Spinal cord (tissue), 9 donors: ENCODE measurements at regions not wholly inside any gene's neighbourhood (a gene's known extent, or its start where the extent isn't known, plus 50 kb on each side); places are given as distances from the start of the nearest gene placed in this dataset.
"Not testable (repeated sequence)": the region's sequence is repeated elsewhere in the genome, so short reads cannot be mapped to it uniquely, and the experiment has no call there.

Source experiments
- DNase-seq, 6 donors: peaks; one replicate each; pipeline versions ENCODE4 v3.0.0 to v3.0.0-alpha.2; 2013 to 2015; ENCODE audit warnings: low spot score in 6 of 6, low read depth in 4 of 6
- H3K27ac ChIP-seq: one replicate; pipeline ENCODE4 v1.5.1; 2013; ENCODE audit warnings: low read depth, low read length, control low read depth
- H3K27me3 ChIP-seq: one replicate; pipeline ENCODE4 v1.6.1; 2013; ENCODE audit warnings: low read length; ENCODE audit not compliant: control insufficient read depth, insufficient read depth
- H3K36me3 ChIP-seq: one replicate; pipeline ENCODE4 v1.6.1; 2013; ENCODE audit warnings: low read length; ENCODE audit not compliant: control insufficient read depth, insufficient read depth
- H3K4me1 ChIP-seq: one replicate; pipeline ENCODE4 v1.6.1; 2013; ENCODE audit warnings: low read length; ENCODE audit not compliant: control insufficient read depth, insufficient read depth
- H3K4me3 ChIP-seq: one replicate; pipeline ENCODE4 v1.5.1; 2013; ENCODE audit warnings: low read depth, low read length, control low read depth
- H3K9me3 ChIP-seq: one replicate; pipeline ENCODE4 v1.6.1; 2013; ENCODE audit warnings: low read length; ENCODE audit not compliant: control insufficient read depth, insufficient read depth
- WGBS: methylation state at CpG from one replicate; pipeline ENCODE4 v1.1.5; 2013; ENCODE audit warnings: missing lambda C conversion rate; ENCODE audit not compliant: insufficient coverage; 5-methylcytosine and 5-hydroxymethylcytosine counted together
- donor health status: healthy.

DNA sequence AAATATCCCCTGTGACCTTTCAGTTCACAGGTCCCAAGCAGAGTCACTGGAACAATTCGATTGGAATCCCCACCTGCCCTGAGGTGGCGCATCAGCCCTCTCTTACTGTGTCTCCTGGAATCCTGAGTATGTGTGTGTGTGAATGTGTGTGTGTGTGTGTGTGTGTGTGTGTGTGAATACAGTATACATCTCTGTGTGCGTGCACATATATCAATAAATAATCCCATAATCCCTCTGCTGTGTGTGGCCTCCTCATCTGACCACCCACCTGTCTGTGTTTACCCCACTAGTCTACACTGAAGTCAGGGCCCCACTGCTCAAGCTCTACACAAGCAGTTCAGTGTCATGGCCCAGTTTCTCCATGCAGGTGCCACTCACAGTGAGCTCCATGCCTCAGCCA is 187.4 kb downstream of the ERCC6L2 start:
- H3K27ac ChIP-seq: no peak overlapping the region
- no peak for DNase-seq
- H3K4me1 ChIP-seq: peaks cover 18% of the 10 kb centered on the region
- no peaks in the 10 kb centered on the region for H3K9me3 ChIP-seq
- H3K36me3 ChIP-seq: no peaks in the 10 kb centered on the region
- no peak overlapping the region for H3K4me3 ChIP-seq
- 81% methylated on average over 2 of the region's 3 CpGs for WGBS
- no peaks in the 10 kb centered on the region for H3K27me3 ChIP-seq

DNA sequence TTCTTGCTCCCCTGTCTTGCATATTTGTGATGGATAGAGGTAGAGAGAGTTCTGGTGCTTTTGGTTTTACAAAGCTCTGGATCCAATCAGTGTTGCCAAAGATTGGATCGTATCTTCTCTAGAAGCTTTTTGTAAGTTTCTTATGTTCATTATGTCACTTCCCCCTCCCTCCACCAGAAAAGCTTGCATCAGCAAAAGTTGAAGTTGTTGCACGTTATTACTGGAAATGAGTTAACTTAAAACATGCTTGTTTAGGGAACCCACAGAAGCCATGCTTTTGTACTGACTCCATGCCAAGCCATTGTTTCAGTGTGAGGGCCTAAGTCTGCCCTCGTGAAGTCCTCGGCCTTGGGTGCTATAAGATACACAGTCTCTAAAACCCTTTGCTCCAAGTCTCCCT is 186.5 kb downstream of the ERCC6L2 start:
- Histone ChIP-seq H3K9me3 (no peaks in the 10 kb centered on the region), H3K36me3 (no peaks in the 10 kb centered on the region), H3K27ac (no peak overlapping the region), H3K4me3 (no peak overlapping the region), H3K27me3 (no peaks in the 10 kb centered on the region), H3K4me1 (peaks cover 15% of the 10 kb centered on the region)
- 90% methylated on average over 3 of the region's 4 CpGs for WGBS
- no peak for DNase-seq

DNA sequence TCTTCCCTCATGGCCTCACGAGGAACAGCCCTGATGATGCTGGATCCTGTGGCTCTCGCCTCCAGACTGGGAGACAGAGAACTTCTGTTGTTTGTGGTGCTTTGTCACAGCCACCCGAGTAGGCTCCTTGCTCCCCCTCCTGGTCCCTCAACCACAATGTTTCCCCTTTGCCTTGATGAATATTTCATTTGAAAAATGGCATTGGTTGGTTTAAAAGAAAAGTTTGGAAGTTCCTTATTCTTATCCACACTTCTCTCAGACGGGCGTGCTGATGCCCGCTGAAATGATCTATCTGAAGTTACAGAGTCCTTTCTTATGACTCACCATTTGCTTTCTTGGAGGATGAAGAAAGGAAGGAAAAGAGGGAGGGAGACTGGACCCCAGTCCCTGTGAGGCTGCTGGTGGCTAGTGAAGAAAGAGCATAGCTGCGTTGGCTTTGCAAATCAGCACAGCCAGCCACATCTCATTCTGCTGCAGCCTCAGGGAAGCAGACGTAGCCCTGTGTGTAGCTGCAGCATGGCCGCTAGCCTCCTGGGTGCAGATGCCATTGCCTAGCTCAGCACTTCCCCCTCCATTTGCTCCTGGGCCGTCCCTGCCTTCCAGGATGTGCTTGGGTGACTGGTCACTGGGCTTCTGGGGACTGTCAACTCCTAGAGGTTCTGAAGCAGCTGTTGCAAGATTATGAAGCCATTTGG is 185.9 kb downstream of the ERCC6L2 start:
- DNase-seq: peak in 2 of 6 donors; percentile 48 to 54
- H3K4me3 ChIP-seq: no peak overlapping the region

DNA sequence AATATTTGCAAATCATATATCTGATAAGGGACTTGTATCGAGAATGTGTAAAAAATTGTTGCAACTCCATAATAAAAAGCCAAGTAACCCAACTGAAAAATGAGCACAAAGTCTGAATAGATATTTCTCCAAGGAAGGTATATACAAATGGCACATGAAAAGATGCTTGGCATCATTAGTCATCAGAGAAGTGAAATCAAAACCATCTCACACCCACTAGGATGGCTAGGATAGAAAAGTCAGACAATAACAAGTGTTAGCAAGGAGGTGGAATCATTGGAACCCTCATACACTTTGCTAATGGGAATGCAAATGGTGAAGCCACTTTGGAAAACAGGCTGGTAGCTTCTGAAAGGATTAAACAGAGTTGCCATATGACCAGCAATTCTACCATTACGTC is 182.7 kb downstream of the ERCC6L2 start:
- no peaks in the 10 kb centered on the region for H3K9me3 ChIP-seq
- no CpG with 5 or more reads among the region's 2 CpGs for whole genome bisulfite sequencing

More for the DNA sequence above, 185.9 kb downstream of the ERCC6L2 start:
- H3K36me3 ChIP-seq: no peaks in the 10 kb centered on the region
- no peaks in the 10 kb centered on the region for H3K9me3 ChIP-seq
- H3K4me1 ChIP-seq: peaks cover 9% of the 10 kb centered on the region
- WGBS: 58% methylated on average over 5 of the region's 10 CpGs
- H3K27ac ChIP-seq: no peak overlapping the region
- no peaks in the 10 kb centered on the region for H3K27me3 ChIP-seq

DNA sequence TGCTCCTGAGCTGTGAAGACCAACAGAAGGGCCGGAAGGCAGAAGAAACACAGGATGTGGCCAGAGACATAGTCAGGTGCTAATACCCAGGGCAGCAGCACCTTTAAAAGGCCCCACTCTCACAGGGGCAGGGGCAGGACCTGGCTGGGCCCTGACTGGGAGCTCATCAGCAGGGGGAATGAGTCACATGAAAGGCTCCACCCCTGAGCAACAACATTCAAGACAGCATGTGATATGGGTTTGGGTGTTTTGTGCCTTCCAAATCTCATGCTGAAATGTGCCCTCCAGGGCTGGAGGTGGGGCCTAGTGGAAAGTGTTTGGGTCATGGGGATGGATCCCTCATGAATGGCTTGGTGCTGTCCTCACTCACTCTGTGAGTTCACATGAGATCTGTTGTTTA is 181.7 kb downstream of the ERCC6L2 start:
- Histone ChIP-seq H3K4me3 (no peak overlapping the region), H3K36me3 (no peaks in the 10 kb centered on the region), H3K9me3 (no peaks in the 10 kb centered on the region), H3K27ac (no peak overlapping the region), H3K27me3 (no peaks in the 10 kb centered on the region), H3K4me1 (peaks cover 3% of the 10 kb centered on the region)
- 57% methylated on average over 1 of the region's 1 CpG for WGBS
- no peak for DNase-seq

More for the DNA sequence above, 182.7 kb downstream of the ERCC6L2 start:
- H3K27ac ChIP-seq: no peak overlapping the region
- peaks cover 3% of the 10 kb centered on the region for H3K4me1 ChIP-seq
- no peaks in the 10 kb centered on the region for H3K36me3 ChIP-seq
- DNase-seq: no peak
- no peaks in the 10 kb centered on the region for H3K27me3 ChIP-seq
- no peak overlapping the region for H3K4me3 ChIP-seq

DNA sequence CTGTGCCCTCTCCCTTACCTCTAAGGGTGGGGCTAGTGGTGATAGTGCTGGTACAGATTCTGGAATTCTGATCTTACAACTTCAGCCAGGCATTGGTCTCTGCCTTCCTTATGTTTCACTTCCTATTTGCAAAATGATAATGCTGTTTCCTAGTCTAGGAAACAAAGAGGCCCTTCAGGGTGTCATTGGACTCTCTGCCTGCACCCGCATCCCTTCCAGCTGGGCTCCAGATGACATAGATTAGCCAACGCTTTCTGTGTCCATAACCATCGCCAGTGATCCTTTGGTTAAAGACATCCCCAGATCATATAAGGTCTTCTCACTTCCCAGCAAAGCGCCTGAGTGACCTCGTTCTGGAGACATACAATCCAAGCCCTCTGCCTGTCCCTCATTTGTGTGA is 180.7 kb downstream of the ERCC6L2 start:
- H3K4me1 ChIP-seq: no peaks in the 10 kb centered on the region
- DNase-seq: no peak
- no peak overlapping the region for H3K4me3 ChIP-seq
- no peaks in the 10 kb centered on the region for H3K36me3 ChIP-seq
- H3K9me3 ChIP-seq: no peaks in the 10 kb centered on the region
- H3K27me3 ChIP-seq: no peaks in the 10 kb centered on the region
- 58% methylated on average over 3 of the region's 5 CpGs for WGBS
- H3K27ac ChIP-seq: no peak overlapping the region

DNA sequence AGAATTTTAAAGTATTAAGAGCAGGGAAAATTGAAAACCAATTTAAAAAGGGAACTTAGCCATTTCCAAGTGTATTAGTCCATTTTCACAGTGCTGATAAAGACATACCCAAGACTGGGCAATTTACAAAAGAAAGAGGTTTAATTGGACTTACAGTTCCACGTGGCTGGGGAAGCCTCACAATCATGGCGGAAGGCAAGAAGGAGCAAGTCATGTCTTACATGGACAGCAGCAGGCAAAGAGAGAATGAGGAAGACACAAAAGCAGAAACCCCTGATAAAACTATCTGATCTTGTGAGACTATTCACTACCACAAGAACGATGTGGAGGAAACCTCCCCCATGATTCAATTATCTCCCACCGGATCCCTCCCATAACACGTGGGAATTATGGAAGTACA is 178.8 kb downstream of the ERCC6L2 start:
- not testable (repeated sequence) for DNase-seq, H3K27me3 ChIP-seq, H3K4me3 ChIP-seq, H3K9me3 ChIP-seq, H3K27ac ChIP-seq, H3K36me3 ChIP-seq
- WGBS: no CpG with 5 or more reads among the region's 5 CpGs
- H3K4me1 ChIP-seq: peaks cover 18% of the 10 kb centered on the region

DNA sequence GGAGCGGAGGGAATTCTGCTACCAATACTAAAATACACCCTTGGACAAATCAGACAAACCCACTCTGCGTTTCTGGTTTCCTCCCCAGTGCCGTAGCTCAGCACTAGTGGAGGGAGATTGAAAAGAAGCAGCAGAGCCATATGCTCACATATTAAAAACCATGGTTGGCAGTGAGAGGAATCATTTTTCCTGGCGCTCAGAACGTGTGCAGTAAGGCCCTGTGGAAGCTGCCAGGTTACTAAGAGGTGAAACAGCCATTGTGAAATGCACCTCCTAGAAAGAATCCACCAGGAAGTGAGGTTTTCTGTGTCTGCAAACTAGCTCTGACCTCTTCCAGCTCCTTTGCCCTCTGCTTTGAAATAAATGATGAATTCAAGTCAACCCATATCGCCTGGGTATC is 177.2 kb downstream of the ERCC6L2 start:
- 69% methylated on average over 4 of the region's 6 CpGs for WGBS
- no peaks in the 10 kb centered on the region for H3K27me3 ChIP-seq
- H3K27ac ChIP-seq: no peak overlapping the region
- no peaks in the 10 kb centered on the region for H3K36me3 ChIP-seq
- peaks cover 34% of the 10 kb centered on the region for H3K4me1 ChIP-seq
- no peak overlapping the region for H3K4me3 ChIP-seq
- no peak for DNase-seq
- H3K9me3 ChIP-seq: no peaks in the 10 kb centered on the region

DNA sequence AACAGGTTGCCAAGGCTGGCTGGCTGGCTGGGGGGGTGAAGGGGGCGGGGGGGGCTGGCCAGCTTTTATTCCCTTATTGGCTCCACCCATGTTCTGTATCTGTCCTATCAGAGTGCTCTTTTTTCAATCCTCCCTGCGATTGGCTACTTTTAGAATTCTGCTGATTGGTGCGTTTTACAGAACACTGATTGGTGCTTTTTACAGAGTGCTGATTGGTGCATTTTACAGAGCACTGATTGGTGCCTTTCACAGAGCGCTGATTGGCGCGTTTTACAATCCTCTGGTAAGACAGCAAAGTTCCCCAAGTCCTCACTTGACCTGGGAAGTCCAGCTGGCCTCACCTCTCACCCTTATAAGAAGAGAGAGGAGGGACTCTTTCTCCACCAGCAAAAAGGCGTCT is 175.9 kb downstream of the ERCC6L2 start:
- 100% methylated on average over 1 of the region's 7 CpGs for WGBS

DNA sequence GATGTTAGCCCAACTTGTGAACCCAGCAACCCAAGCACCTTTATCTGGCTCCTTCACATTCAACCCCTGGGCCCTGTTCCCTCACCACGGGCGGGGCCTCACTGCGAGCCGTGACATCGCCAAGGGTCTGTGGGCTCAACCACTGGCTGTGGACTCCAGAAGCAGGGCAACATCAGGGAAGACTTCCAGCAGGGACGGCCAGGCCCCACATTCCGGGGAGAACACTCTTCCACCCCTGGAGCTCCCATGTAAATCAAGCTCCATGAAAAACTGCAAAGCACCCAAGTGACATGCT is 175.3 kb downstream of the ERCC6L2 start:
- Histone ChIP-seq H3K4me3 (no peak overlapping the region), H3K4me1 (peaks cover 51% of the 10 kb centered on the region), H3K36me3 (no peaks in the 10 kb centered on the region), H3K9me3 (no peaks in the 10 kb centered on the region), H3K27ac (peak overlapping the region; percentile 95), H3K27me3 (no peaks in the 10 kb centered on the region)
- 88% methylated on average over 5 of the region's 7 CpGs for WGBS
- DNase-seq: no peak

More for the DNA sequence above, 175.9 kb downstream of the ERCC6L2 start:
- Histone ChIP-seq H3K4me1 (peaks cover 46% of the 10 kb centered on the region), H3K27me3 (no peaks in the 10 kb centered on the region), H3K27ac (no peak overlapping the region), H3K36me3 (no peaks in the 10 kb centered on the region), H3K9me3 (no peaks in the 10 kb centered on the region), H3K4me3 (no peak overlapping the region)
- no peak for DNase-seq
